Aorta (tissue), 5 donors: ENCODE measurements at regions not wholly inside any gene's neighbourhood (a gene's known extent, or its start where the extent isn't known, plus 50 kb on each side); places are given as distances from the start of the nearest gene placed in this dataset.
"Not testable (repeated sequence)": the region's sequence is repeated elsewhere in the genome, so short reads cannot be mapped to it uniquely, and the experiment has no call there.

Experiments
- ATAC-seq: fragments of 200-7000 bp; cut with Tn5 transposase; one replicate; pipeline ENCODE4 v1.9.1; 2022; ENCODE audit warnings: moderate library complexity; ENCODE audit not compliant: low FRiP score
- DNase-seq, 2 donors: peaks; one replicate each; pipeline ENCODE4 v3.0.0-alpha.2; 2020
- H3K27ac ChIP-seq, 2 donors: one replicate each; pipeline ENCODE4 v1.5.1; 2013; ENCODE audit warnings: low read length in 2 of 2, mild to moderate bottlenecking in 2 of 2, moderate library complexity in 2 of 2, control low read depth in 1 of 2, inconsistent platforms in 1 of 2, low read depth in 1 of 2
- H3K27me3 ChIP-seq, 2 donors: one replicate each; pipeline ENCODE4 v1.6.1; 2013; ENCODE audit warnings: control low read depth in 1 of 2, low read length in 1 of 2, mild to moderate bottlenecking in 1 of 2, moderate library complexity in 1 of 2; ENCODE audit not compliant: insufficient read depth in 2 of 2, control insufficient read depth in 1 of 2
- H3K36me3 ChIP-seq, 2 donors: one replicate each; pipeline ENCODE4 v1.6.1; 2013; ENCODE audit warnings: control low read depth in 1 of 2, low read length in 1 of 2, mild to moderate bottlenecking in 1 of 2; ENCODE audit not compliant: insufficient read depth in 2 of 2, control insufficient read depth in 1 of 2
- H3K4me1 ChIP-seq, 2 donors: one replicate each; pipeline ENCODE4 v1.6.1; 2013; ENCODE audit warnings: low read length in 2 of 2, control low read depth in 1 of 2, mild to moderate bottlenecking in 1 of 2, moderate library complexity in 1 of 2; ENCODE audit not compliant: insufficient read depth in 2 of 2, control insufficient read depth in 1 of 2
- H3K4me3 ChIP-seq, 2 donors: one replicate each; pipeline ENCODE4 v1.5.1; 2013; ENCODE audit warnings: low read length in 2 of 2, control low read depth in 1 of 2, mild to moderate bottlenecking in 1 of 2
- H3K9me3 ChIP-seq: one replicate; pipeline ENCODE4 v1.6.1; 2013; ENCODE audit warnings: mild to moderate bottlenecking, low read length; ENCODE audit not compliant: control insufficient read depth
- WGBS, 2 donors: extraction: QIAGEN DNeasy Blood & Tissue Kit; methylation state at CpG; one replicate each; pipeline ENCODE4 v1.1.7; 2013; 5-methylcytosine and 5-hydroxymethylcytosine counted together
- intact Hi-C, 2 donors: fragments of 100-400 bp; cut with DNase I; formaldehyde crosslinking; loops; one replicate each; pipeline versions ENCODE4 v1.14.2 to v1.15.0; 2022
- donor health status: healthy with polysubstance abuse.
- donor health status: Bipolar disorder and iron deficiency.
- donor health status: DM: no; HTN: no; CAD: no.
- donor health status: DM: no; HTN: no; CAD: no.
- donor health status: DM: yes; HTN: yes; CAD: no.

GRCh38 chr2:40033781-40034180 lies 254.7 kb upstream of the THUMPD2 start:
- DNase-seq (no peak), ATAC-seq (no peak)
- H3K9me3 ChIP-seq = peaks cover 3% of the 10 kb centered on the region
- no peaks in the 10 kb centered on the region for H3K27me3 ChIP-seq
- 86 to 87% methylated on average over 4 of the region's 4 CpGs for WGBS, 2 donors
- H3K27ac ChIP-seq = no peak overlapping the region
- H3K4me3 ChIP-seq = no peak overlapping the region
- H3K4me1 ChIP-seq = no peaks in the 10 kb centered on the region
- H3K36me3 ChIP-seq = no peaks in the 10 kb centered on the region
- intact Hi-C loops = no loop called here

- H3K4me1 ChIP-seq = no peaks in the 10 kb centered on the region
- ATAC-seq = no peak
- 68 to 75% methylated on average over 2 of the region's 2 CpGs for WGBS, 2 donors
- intact Hi-C loops = no loop called here
- no peak overlapping the region for H3K4me3 ChIP-seq
- no peaks in the 10 kb centered on the region for H3K36me3 ChIP-seq
- DNase-seq = no peak
- H3K27ac ChIP-seq = no peak overlapping the region
- no peaks in the 10 kb centered on the region for H3K27me3 ChIP-seq
- H3K9me3 ChIP-seq = peaks cover 3% of the 10 kb centered on the region
Observed at GRCh38 chr2:40032650-40033319, 253.7 kb upstream of the THUMPD2 start.

GRCh38 chr2:40030456-40030975 lies 251.5 kb upstream of the THUMPD2 start:
- Histone ChIP-seq H3K36me3 (no peaks in the 10 kb centered on the region), H3K4me3 (no peak overlapping the region), H3K9me3 (peaks cover 3% of the 10 kb centered on the region), H3K4me1 (no peaks in the 10 kb centered on the region), H3K27ac (no peak overlapping the region), H3K27me3 (no peaks in the 10 kb centered on the region)
- DNase-seq = no peak
- ATAC-seq = no peak
- WGBS, 2 donors = 94 to 95% methylated on average over 2 of the region's 2 CpGs
- intact Hi-C loops = no loop called here

- no peak for ATAC-seq
- no peak overlapping the region for H3K4me3 ChIP-seq
- 96 to 97% methylated on average over 1 of the region's 1 CpG for WGBS, 2 donors
- no peaks in the 10 kb centered on the region for H3K4me1 ChIP-seq
- intact Hi-C loops = no loop called here
- H3K36me3 ChIP-seq = no peaks in the 10 kb centered on the region
- DNase-seq = no peak
- no peaks in the 10 kb centered on the region for H3K27me3 ChIP-seq
- no peak overlapping the region for H3K27ac ChIP-seq
- H3K9me3 ChIP-seq = no peaks in the 10 kb centered on the region
Observed at GRCh38 chr2:40028792-40029488, 249.9 kb upstream of the THUMPD2 start.

- Histone ChIP-seq H3K4me1 (no peaks in the 10 kb centered on the region), H3K36me3 (no peaks in the 10 kb centered on the region), H3K27me3 (no peaks in the 10 kb centered on the region), H3K4me3 (no peak overlapping the region), H3K9me3 (no peaks in the 10 kb centered on the region), H3K27ac (no peak overlapping the region)
- no peak for DNase-seq
- 86 to 88% methylated on average over 1 of the region's 1 CpG for WGBS, 2 donors
- intact Hi-C loops = no loop called here
- ATAC-seq = no peak
Observed at GRCh38 chr2:40027968-40028367, 248.9 kb upstream of the THUMPD2 start.

- H3K4me3 ChIP-seq, H3K27me3 ChIP-seq, DNase-seq, H3K27ac ChIP-seq, intact Hi-C loops, H3K4me1 ChIP-seq, H3K36me3 ChIP-seq, H3K9me3 ChIP-seq, ATAC-seq: not testable (repeated sequence)
- 85 to 88% methylated on average over 3 of the region's 3 CpGs for WGBS, 2 donors
Observed at GRCh38 chr2:40025276-40025675, 246.2 kb upstream of the THUMPD2 start.

- H3K36me3 ChIP-seq = no peaks in the 10 kb centered on the region
- no peak overlapping the region for H3K27ac ChIP-seq
- no peak overlapping the region for H3K4me3 ChIP-seq
- H3K4me1 ChIP-seq = no peaks in the 10 kb centered on the region
- peaks cover 7% of the 10 kb centered on the region for H3K9me3 ChIP-seq
- H3K27me3 ChIP-seq = no peaks in the 10 kb centered on the region
- WGBS, 2 donors = 94 to 98% methylated on average over 1 of the region's 1 CpG
- no peak for DNase-seq
- intact Hi-C loops = no loop called here
- no peak for ATAC-seq
Observed at GRCh38 chr2:40020997-40021396, 241.9 kb upstream of the THUMPD2 start.

- no peaks in the 10 kb centered on the region for H3K36me3 ChIP-seq
- no peak for DNase-seq
- 61 to 67% methylated on average over 1 of the region's 1 CpG for WGBS, 2 donors
- no peaks in the 10 kb centered on the region for H3K4me1 ChIP-seq
- H3K9me3 ChIP-seq = peaks cover 3% of the 10 kb centered on the region
- no peak for ATAC-seq
- H3K27me3 ChIP-seq = no peaks in the 10 kb centered on the region
- H3K27ac ChIP-seq = no peak overlapping the region
- intact Hi-C loops = no loop called here
- no peak overlapping the region for H3K4me3 ChIP-seq
Observed at GRCh38 chr2:40016151-40016885, 237.3 kb upstream of the THUMPD2 start.
